D721Med (cell line): ENCODE measurements at regions not wholly inside any gene's neighbourhood (a gene's known extent, or its start where the extent isn't known, plus 50 kb on each side); places are given as distances from the start of the nearest gene placed in this dataset.

ENCODE experiments used
- DNase-seq: peaks from one replicate; pipeline ENCODE4 v3.0.0; 2011; ENCODE audit warnings: low spot score; ENCODE audit not compliant: insufficient read length
- FAIRE-seq: peaks from 2 replicates; lab custom pipeline; 2011; peaks lifted over from hg19 to GRCh38; lab: Jason Lieb, UNC
- TF ChIP-seq, protein P1 (sequence below): IDR thresholded peaks from 2 replicates; pipeline ENCODE4 v1.5.1; 2012; ENCODE audit warnings: mild to moderate bottlenecking, control low read depth; ENCODE audit not compliant: insufficient read depth; ENCODE audit errors: missing control alignments

- FAIRE-seq (no peak), DNase-seq (no peak)
- TF ChIP-seq, protein P1, sequence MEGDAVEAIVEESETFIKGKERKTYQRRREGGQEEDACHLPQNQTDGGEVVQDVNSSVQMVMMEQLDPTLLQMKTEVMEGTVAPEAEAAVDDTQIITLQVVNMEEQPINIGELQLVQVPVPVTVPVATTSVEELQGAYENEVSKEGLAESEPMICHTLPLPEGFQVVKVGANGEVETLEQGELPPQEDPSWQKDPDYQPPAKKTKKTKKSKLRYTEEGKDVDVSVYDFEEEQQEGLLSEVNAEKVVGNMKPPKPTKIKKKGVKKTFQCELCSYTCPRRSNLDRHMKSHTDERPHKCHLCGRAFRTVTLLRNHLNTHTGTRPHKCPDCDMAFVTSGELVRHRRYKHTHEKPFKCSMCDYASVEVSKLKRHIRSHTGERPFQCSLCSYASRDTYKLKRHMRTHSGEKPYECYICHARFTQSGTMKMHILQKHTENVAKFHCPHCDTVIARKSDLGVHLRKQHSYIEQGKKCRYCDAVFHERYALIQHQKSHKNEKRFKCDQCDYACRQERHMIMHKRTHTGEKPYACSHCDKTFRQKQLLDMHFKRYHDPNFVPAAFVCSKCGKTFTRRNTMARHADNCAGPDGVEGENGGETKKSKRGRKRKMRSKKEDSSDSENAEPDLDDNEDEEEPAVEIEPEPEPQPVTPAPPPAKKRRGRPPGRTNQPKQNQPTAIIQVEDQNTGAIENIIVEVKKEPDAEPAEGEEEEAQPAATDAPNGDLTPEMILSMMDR, result no peak
These were observed 254.9 kb upstream of the NPY start for GRCh38 chr7:24029068-24029467.

- no peak for DNase-seq
- no peak for FAIRE-seq
- TF ChIP-seq, protein P1, result no peak
These were observed 249.7 kb upstream of the NPY start for GRCh38 chr7:24034251-24034650.

GRCh38 chr7:24035366-24036032, 248.5 kb upstream of the NPY start:
- FAIRE-seq, result no peak
- TF ChIP-seq, protein P1, result no peak
- no peak for DNase-seq

- FAIRE-seq (no peak), DNase-seq (no peak)
- TF ChIP-seq, protein P1, result no peak
These were observed 248.0 kb upstream of the NPY start for GRCh38 chr7:24036033-24036412.

GRCh38 chr7:24038993-24039392, 245.0 kb upstream of the NPY start:
- TF ChIP-seq, protein P1, result no peak
- no peak for FAIRE-seq
- no peak for DNase-seq

GRCh38 chr7:24039991-24040624, 243.9 kb upstream of the NPY start:
- TF ChIP-seq, protein P1, result no peak
- FAIRE-seq (no peak), DNase-seq (no peak)

GRCh38 chr7:24042028-24042427, 242.0 kb upstream of the NPY start:
- no peak for FAIRE-seq
- no peak for DNase-seq
- TF ChIP-seq, protein P1, result no peak
